Liver (tissue), 8 donors: ENCODE measurements at regions not wholly inside any gene's neighbourhood (a gene's known extent, or its start where the extent isn't known, plus 50 kb on each side); places are given as distances from the start of the nearest gene placed in this dataset.

Experiments used
- DNase-seq: peaks from one replicate; pipeline ENCODE4 v3.0.0-alpha.2; 2017; ENCODE audit warnings: low spot score
- H3K27ac ChIP-seq, 2 donors: one replicate each; pipeline ENCODE4 v1.7.0; 2013; ENCODE audit warnings: inconsistent platforms in 2 of 2, low read length in 2 of 2, control low read depth in 1 of 2, low read depth in 1 of 2, mild to moderate bottlenecking in 1 of 2
- H3K27me3 ChIP-seq, 4 donors: one replicate each; pipeline versions ENCODE4 v1.6.1 to v1.7.0; 2013; ENCODE audit warnings: low read length in 3 of 4, inconsistent platforms in 1 of 4, mild to moderate bottlenecking in 1 of 4, moderate library complexity in 1 of 4; ENCODE audit not compliant: control insufficient read depth in 4 of 4, insufficient read depth in 4 of 4
- H3K36me3 ChIP-seq, 4 donors: one replicate each; pipeline versions ENCODE4 v1.6.1 to v1.7.0; 2013; ENCODE audit warnings: low read length in 3 of 4, mild to moderate bottlenecking in 3 of 4, low read depth in 1 of 4, moderate library complexity in 1 of 4; ENCODE audit not compliant: control insufficient read depth in 4 of 4, insufficient read depth in 3 of 4
- H3K4me1 ChIP-seq, 4 donors: one replicate each; pipeline versions ENCODE4 v1.6.1 to v1.7.0; 2013; ENCODE audit warnings: low read length in 3 of 4, mild to moderate bottlenecking in 3 of 4, moderate library complexity in 1 of 4; ENCODE audit not compliant: control insufficient read depth in 4 of 4, insufficient read depth in 4 of 4
- H3K4me3 ChIP-seq, 3 donors: one replicate each; pipeline versions ENCODE4 v1.6.1 to v1.7.0; 2013; ENCODE audit warnings: low read length in 3 of 3, control low read depth in 1 of 3, low read depth in 1 of 3, mild to moderate bottlenecking in 1 of 3
- H3K9ac ChIP-seq, 2 donors: one replicate each; pipeline ENCODE4 v1.7.0; 2013; ENCODE audit warnings: low read length in 2 of 2, mild to moderate bottlenecking in 2 of 2, moderate library complexity in 2 of 2, control low read depth in 1 of 2, low read depth in 1 of 2
- H3K9me3 ChIP-seq, 4 donors: one replicate each; pipeline versions ENCODE4 v1.6.1 to v1.7.0; 2013; ENCODE audit warnings: low read length in 3 of 4; ENCODE audit not compliant: control insufficient read depth in 4 of 4
- ATF3 ChIP-seq: IDR thresholded peaks from 2 replicates; pipeline ENCODE4 v1.6.1; 2016; ENCODE audit warnings: antibody characterized with exemption
- CTCF ChIP-seq: fragments of 150-350 bp; IDR thresholded peaks from 2 replicates; pipeline ENCODE4 v1.5.1; 2017; ENCODE audit warnings: improper control_type of control experiment, low read depth, low read length; ENCODE audit not compliant: missing input control
- EGR1 ChIP-seq, 2 donors: IDR thresholded peaks; 2 replicates each; pipeline ENCODE4 v1.6.1; 2016 to 2018; ENCODE audit warnings: antibody characterized with exemption in 2 of 2, low read depth in 2 of 2
- FOXA1 ChIP-seq: IDR thresholded peaks from 2 replicates; pipeline ENCODE4 v1.6.1; 2016; ENCODE audit warnings: antibody characterized with exemption
- FOXA2 ChIP-seq: IDR thresholded peaks from 2 replicates; pipeline ENCODE4 v1.6.1; 2016; ENCODE audit warnings: antibody characterized with exemption
- GABPA ChIP-seq, 2 donors: IDR thresholded peaks in 1 of 2; conservative IDR thresholded peaks in 1 of 2; 2 replicates each; pipeline ENCODE4 v1.6.1; 2016; ENCODE audit warnings: antibody characterized with exemption in 2 of 2, mild to moderate bottlenecking in 1 of 2, moderate library complexity in 1 of 2
- HNF4A ChIP-seq, 2 donors: conservative IDR thresholded peaks; 2 replicates each; pipeline ENCODE4 v1.6.1; 2016; ENCODE audit warnings: antibody characterized with exemption in 2 of 2, mild to moderate bottlenecking in 2 of 2
- HNF4G ChIP-seq: IDR thresholded peaks from 2 replicates; pipeline ENCODE4 v1.6.1; 2016; ENCODE audit warnings: antibody characterized with exemption
- JUND ChIP-seq, 2 donors: IDR thresholded peaks; 2 replicates each; pipeline ENCODE4 v1.6.1; 2016; ENCODE audit warnings: antibody characterized with exemption in 2 of 2
- MAX ChIP-seq: IDR thresholded peaks from 2 replicates; pipeline ENCODE4 v1.6.1; 2016; ENCODE audit warnings: antibody characterized with exemption
- NR2F2 ChIP-seq: IDR thresholded peaks from 2 replicates; pipeline ENCODE4 v1.6.1; 2016; ENCODE audit warnings: antibody characterized with exemption
- RAD21 ChIP-seq, 2 donors: IDR thresholded peaks; 2 replicates each; pipeline ENCODE4 v1.6.1; 2016; ENCODE audit warnings: antibody characterized with exemption in 2 of 2, mild to moderate bottlenecking in 2 of 2
- REST ChIP-seq: IDR thresholded peaks from 2 replicates; pipeline ENCODE4 v1.6.1; 2016; ENCODE audit warnings: antibody characterized with exemption, mild to moderate bottlenecking
- RXRA ChIP-seq, 2 donors: IDR thresholded peaks; 2 replicates each; pipeline ENCODE4 v1.6.1; 2017 to 2018; ENCODE audit warnings: antibody characterized with exemption in 2 of 2, mild to moderate bottlenecking in 1 of 2
- SP1 ChIP-seq: IDR thresholded peaks from 2 replicates; pipeline ENCODE4 v1.6.1; 2018; ENCODE audit warnings: antibody characterized with exemption, mild to moderate bottlenecking
- TAF1 ChIP-seq: conservative IDR thresholded peaks from 2 replicates; pipeline ENCODE4 v1.6.1; 2016; ENCODE audit warnings: antibody characterized with exemption, mild to moderate bottlenecking
- YY1 ChIP-seq: IDR thresholded peaks from 2 replicates; pipeline ENCODE4 v1.6.1; 2016; ENCODE audit warnings: antibody characterized with exemption, mild to moderate bottlenecking
- ZBTB33 ChIP-seq: IDR thresholded peaks from 2 replicates; pipeline ENCODE4 v1.6.1; 2016; ENCODE audit warnings: antibody characterized with exemption
- WGBS: extraction: QIAGEN DNeasy Blood & Tissue Kit; methylation state at CpG from one replicate; pipeline ENCODE4 v1.1.7; 2013; 5-methylcytosine and 5-hydroxymethylcytosine counted together
- donor health status: healthy.
- donor health status: healthy.
- donor health status: healthy.
- donor health status: healthy.
- donor health status: healthy.

- no peak overlapping the region for H3K27ac ChIP-seq
- no peaks in the 10 kb centered on the region for H3K9me3 ChIP-seq
- TF ChIP-seq RAD21 (IDR thresholded peaks at IDR 0.05) (peak; percentile 49 to 53), REST (no peak), CTCF (peak; percentile 17)
- H3K4me1 ChIP-seq: peaks cover 0 to 2% (median 0%) of the 10 kb centered on the region in 4 donors
- H3K9ac ChIP-seq: no peak overlapping the region
- WGBS: 82% methylated on average over 6 of the region's 6 CpGs
- H3K36me3 ChIP-seq: no peaks in the 10 kb centered on the region
- no peak for DNase-seq
- H3K27me3 ChIP-seq: no peaks in the 10 kb centered on the region
- no peak overlapping the region for H3K4me3 ChIP-seq
Observed at GRCh38 chr18:23077493-23078256, 57.6 kb upstream of the CABLES1 start.

GRCh38 chr18:23085066-23085465 lies 50.2 kb upstream of the CABLES1 start:
- H3K4me1 ChIP-seq: peaks cover 0 to 1% (median 0%) of the 10 kb centered on the region in 4 donors
- H3K27me3 ChIP-seq: no peaks in the 10 kb centered on the region
- 53% methylated on average over 5 of the region's 5 CpGs for WGBS
- H3K27ac ChIP-seq: no peak overlapping the region
- H3K9me3 ChIP-seq: no peaks in the 10 kb centered on the region
- no peak for DNase-seq
- TF ChIP-seq RXRA (IDR thresholded peaks at IDR 0.05) (no peak), REST (no peak), EGR1 (IDR thresholded peaks at IDR 0.05; ENCODE audit: low read depth in 2 of 2) (no peak), FOXA2 (no peak), YY1 (no peak), RAD21 (IDR thresholded peaks at IDR 0.05) (no peak), NR2F2 (no peak), CTCF (no peak), FOXA1 (no peak), SP1 (no peak), HNF4G (no peak), JUND (IDR thresholded peaks at IDR 0.05) (no peak), ZBTB33 (no peak), MAX (no peak), TAF1 (no peak), HNF4A (conservative IDR thresholded peaks at IDR 0.05) (no peak), ATF3 (no peak), GABPA (IDR thresholded peaks at IDR 0.05 in 1 of 2, conservative IDR thresholded peaks at IDR 0.05 in 1 of 2) (no peak)
- H3K36me3 ChIP-seq: no peaks in the 10 kb centered on the region
- no peak overlapping the region for H3K9ac ChIP-seq
- no peak overlapping the region for H3K4me3 ChIP-seq
